NCI-H446 (cell line): ENCODE measurements at regions not wholly inside any gene's neighbourhood (a gene's known extent, or its start where the extent isn't known, plus 50 kb on each side); places are given as distances from the start of the nearest gene placed in this dataset.
"Not testable (repeated sequence)": the region's sequence is repeated elsewhere in the genome, so short reads cannot be mapped to it uniquely, and the experiment has no call there.

Experiments
- DNase-seq, 2 experiments: peaks; one replicate each; lab custom pipeline; 2025; lab: John Stamatoyannopoulos, UW

GRCh38 chr17:63078707-63079106 lies 112.7 kb downstream of the TANC2 start:
- DNase-seq, result no peak

DNA sequence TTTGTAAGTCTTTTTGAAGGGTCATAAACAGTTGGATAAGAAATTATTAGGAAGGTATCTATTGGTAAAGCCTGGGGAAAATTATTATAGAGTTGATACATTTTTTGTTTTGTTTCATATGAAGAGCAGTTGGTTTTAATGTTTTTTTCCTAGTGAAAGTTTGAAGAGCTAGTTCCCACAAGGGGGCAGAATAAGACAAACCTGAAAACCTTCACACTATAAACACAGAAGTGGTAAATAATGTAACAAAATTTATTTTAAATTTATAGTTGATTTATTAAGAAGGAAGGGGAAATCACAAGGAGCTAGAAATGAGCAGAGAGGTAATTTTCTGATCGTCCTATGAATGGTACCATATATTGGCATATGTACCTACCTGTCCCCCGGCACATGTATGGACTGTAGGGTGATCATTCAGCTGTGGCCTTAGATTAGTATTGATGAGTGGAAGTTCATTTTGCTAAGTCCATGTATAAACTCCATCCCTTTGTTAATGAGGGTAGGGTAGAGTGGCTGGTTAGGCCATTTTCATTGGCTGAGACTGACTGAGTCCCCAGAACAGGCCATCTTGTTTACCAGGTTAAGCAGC lies 116.3 kb downstream of the TANC2 start:
- DNase-seq, result peak; percentile 2 to 26

DNA sequence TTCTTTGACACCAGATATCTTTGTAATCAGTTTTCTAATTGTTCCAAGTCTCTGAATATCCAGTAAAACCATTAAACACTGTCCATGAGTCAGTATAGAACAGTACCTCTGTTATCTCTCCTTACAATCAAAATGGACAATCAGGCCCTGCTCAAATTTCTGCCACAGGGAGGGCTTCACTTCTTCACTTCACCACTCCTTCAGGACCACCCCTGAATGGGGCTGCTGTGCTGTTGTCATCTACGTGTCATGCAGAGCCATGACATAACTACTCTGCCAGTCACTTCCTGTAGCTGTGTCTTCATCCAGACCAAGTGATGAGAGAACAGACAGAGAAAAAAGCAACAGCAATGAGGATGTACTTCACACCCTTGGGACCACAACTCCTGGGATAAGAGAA lies 116.9 kb downstream of the TANC2 start:
- no peak for DNase-seq

GRCh38 chr17:63086483-63087185 lies 120.6 kb downstream of the TANC2 start:
- DNase-seq, result no peak

DNA sequence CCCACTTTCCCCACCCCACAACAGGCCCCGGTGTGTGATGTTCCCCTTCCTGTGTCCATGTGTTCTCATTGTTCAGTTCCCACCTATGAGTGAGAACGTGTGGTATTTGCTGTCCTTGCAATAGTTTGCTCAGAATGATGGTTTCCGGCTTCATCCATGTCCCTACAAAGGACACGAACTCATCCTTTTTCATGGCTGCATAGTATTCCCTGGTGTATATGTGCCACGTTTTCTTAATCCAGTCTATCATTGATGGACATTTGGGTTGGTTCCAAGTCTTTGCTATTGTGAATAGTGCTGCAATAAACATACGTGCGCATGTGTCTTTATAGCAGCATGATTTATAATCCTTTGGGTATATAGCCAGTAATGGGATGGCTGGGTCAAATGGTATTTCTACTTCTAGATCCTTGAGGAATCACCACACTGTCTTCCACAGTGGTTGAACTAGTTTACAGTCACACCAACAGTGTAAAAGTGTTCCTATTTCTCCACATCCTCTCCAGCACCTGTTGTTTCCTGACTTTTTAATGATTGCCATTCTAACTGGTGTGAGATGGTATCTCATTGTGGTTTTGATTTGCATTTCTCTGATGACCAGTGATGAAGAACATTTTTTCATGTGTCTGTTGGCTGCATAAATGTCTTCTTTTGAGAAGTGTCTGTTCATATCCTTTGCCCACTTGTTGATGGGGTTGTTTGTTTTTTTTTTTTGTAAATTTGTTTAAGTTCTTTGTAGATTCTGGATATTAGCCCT lies 124.5 kb downstream of the TANC2 start:
- not testable (repeated sequence) for DNase-seq

DNA sequence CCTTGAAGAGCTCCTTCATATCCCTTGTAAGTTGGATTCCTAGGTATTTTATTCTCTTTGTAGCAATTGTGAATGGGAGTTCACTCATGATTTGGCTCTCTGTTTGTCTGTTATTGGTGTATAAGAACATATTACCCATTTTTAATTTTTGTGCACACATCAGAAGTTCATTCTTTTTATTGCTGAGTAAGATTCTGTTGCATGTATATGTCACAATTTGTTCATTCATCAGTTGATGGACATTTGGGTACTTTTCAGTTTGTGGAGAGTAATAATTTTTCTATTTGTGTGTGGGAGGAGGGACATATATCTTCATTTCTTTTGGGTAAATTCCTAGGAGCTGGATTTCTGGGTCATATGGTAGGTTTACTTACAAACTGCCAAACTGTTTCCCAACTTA lies 125.9 kb downstream of the TANC2 start:
- DNase-seq, result not testable (repeated sequence)

- DNase-seq, result no peak
Observed at GRCh38 chr17:63094631-63095030, 128.6 kb downstream of the TANC2 start.

- DNase-seq, result no peak
Observed at GRCh38 chr17:63095459-63095858, 129.4 kb downstream of the TANC2 start.

DNA sequence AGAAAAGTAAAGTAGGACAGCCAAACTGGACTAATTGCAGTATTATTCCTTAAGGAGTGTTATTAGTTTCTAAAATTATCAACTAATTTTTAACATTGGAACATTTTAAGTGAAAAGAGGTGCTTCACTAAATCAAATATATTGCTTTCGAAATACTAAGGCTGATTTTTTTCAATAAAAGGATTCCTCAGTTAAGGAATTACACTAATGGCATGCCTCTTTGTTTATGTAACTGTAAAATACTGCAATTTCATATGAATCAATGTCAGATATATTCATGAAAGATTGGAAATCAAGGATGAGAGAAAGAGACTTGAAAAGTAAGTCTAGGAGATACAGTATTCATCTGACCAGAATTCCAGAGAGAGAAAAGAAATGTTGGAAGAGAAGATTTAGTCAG lies 129.8 kb downstream of the TANC2 start:
- DNase-seq, result no peak

DNA sequence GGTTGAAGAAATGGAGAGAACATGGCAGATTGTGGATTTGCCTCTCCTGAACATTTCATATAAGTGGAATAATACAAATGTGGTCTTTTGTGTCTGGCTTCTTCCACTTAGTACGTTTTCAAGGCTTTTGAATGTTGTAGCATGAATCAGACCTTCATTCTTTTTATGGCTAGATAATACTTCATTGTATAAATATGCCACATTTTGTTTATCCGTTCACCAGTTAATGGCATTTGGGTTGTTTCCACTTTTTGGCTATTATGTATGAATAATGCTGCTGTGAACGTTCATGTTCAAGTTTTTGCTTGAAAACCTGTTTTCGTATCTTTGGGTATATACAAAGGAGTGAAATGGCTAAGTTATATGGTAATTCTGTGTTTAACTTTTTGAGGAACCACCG lies 130.4 kb downstream of the TANC2 start:
- no peak for DNase-seq

- peak in 1 of 2 experiments; percentile 49 for DNase-seq
Observed at GRCh38 chr17:63099425-63099824, 133.4 kb downstream of the TANC2 start.

- no peak for DNase-seq
Observed at GRCh38 chr17:63102034-63102433, 136.0 kb downstream of the TANC2 start.

DNA sequence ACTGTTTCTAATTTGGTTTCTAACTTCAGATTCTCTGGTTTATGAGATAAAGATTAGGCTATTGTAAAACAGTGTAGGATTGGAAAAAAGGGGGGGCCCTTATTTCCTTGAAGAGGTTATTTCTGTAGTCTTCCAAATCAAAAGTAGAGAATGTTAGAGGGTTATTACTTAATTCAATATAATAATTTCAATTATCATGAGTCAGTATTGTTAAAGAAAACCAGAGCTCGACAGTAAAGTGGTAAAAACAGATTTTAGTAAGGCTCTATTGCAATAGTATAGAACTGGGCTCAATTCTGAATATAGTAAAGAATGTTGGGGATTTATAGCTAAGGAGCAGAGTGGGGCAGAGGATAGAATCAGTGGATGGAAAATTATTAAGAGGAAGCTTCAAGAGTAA lies 140.0 kb downstream of the TANC2 start:
- no peak for DNase-seq

- DNase-seq, result no peak
Observed at GRCh38 chr17:63109661-63110060, 143.6 kb downstream of the TANC2 start.

GRCh38 chr17:63113167-63113566 lies 147.1 kb downstream of the TANC2 start:
- DNase-seq, result no peak

DNA sequence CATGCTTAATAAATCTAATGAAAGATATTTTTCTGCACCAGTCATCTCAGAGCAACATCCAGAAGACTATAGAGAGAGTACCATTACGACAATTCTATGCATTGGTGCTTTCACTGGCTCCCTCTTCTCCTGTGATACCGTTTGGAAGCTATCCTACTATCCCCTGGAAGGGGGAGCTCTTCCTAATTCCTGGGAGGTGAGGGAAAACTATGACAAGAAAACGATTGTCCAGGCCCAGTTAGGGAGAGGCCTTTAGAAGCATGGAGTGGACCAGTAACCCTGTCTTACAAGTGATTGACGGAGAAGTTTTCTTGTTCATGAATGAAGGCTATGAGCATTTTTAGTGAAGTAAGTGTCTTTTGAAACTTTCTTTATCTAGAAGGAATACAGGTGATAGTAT lies 150.2 kb downstream of the TANC2 start:
- no peak for DNase-seq

DNA sequence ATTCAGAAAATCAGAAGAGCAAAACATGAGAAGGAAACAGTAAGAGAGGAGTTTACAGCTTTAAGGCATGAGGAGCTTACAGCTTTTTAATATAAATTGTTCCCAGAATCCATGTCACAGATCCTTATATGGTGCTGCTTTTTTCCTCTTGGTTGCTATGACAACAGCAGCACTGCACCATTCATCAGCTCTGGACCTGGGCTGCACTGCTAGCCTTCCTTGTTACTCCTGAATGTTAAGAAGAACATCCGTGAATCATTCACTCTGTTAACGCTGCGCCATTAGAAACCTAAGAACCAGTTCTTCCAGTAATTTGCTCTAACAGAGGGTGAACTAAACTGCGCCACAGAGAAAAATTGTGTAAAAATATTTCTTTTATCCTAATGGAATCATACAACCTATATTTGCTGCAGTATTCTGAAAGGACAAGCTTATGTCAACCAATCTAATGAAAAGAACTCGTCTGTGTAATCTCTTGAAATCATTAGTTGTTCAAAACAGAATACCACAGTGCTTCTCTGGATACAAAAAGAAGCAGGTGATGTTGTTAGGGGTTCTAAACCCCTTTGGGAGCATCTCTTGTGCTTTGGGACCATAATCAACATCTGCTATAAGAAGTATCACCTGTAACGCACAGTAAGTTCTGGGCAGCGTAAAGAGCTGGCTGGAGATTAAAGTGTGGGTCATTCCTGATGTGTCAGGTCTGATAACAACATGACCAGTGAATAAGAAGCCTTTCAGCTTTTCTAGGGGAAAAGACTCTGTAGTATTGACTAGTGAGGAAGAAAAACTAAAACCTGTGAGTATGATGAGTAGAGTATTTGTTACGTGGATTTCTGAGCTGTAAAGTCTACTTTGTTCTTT lies 151.2 kb downstream of the TANC2 start:
- DNase-seq, result no peak

DNA sequence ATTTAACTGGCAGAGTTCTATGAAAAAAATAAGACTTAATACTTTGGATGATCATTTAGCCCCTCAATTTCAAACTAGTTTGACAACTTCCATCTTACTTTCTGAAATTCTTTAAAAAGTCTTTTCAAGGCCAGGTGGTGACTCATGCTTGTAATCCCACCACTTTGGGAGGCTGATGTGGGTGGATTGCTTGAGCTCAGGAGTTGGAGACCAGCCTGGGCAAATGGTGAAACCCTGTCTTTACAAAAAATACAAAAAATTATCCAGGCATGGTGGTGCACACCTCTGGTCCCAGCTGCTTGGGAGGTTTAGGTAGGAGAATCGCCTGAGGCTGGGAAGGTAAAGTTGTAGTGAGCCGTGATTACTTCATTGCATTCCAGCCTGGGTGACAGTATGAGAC lies 154.4 kb downstream of the TANC2 start:
- no peak for DNase-seq

GRCh38 chr17:63124536-63124935 lies 158.5 kb downstream of the TANC2 start:
- no peak for DNase-seq

- DNase-seq, result no peak
Observed at GRCh38 chr17:63124958-63125357, 158.9 kb downstream of the TANC2 start.

- no peak for DNase-seq
Observed at GRCh38 chr17:63125987-63126386, 160.0 kb downstream of the TANC2 start.

GRCh38 chr17:63126607-63127006 lies 160.6 kb downstream of the TANC2 start:
- no peak for DNase-seq
